ENCODE measurements at regions not wholly inside any gene's neighbourhood (a gene's known extent, or its start where the extent isn't known, plus 50 kb on each side); places are given as distances from the start of the nearest gene placed in this dataset.

DNA sequence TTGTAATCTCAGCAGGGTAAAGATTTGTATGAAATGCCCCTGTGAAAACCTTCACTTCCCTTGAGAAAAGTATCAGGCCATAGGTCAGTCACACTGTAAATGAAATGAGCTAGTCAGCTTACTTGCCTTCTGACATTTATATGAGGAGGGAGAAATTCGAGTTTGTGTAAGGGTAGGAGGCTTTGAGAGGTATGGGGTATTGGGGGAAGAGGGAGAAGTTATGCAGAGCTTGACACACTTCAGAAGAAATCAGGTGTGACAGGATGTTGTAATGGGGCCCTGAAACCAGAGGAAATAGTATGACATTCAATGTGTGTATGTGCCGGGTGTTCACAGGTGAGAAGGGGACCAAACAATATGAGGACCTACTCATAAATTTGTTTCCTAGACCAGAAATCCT lies 64.2 kb upstream of the CCN6 start:
- Histone ChIP-seq H2BK20ac (ENCODE audit: low read depth, low read length, poor library complexity, severe bottlenecking) (no peak overlapping the region), H2AK5ac (ENCODE audit: insufficient read length, low read length) (no peak overlapping the region), H3K27ac (ENCODE audit: insufficient read length, low read depth, low read length) (no peak overlapping the region), H4K91ac (ENCODE audit: insufficient read length, low read depth, low read length) (no peak overlapping the region), H3K9ac (ENCODE audit: extremely low read depth, insufficient read length, low read length) (no peak overlapping the region), H3K14ac (ENCODE audit: insufficient read depth, low read length) (no peak overlapping the region), H4K20me1 (ENCODE audit: control insufficient read depth, insufficient read depth, insufficient read length) (no peaks in the 10 kb centered on the region), H4K5ac (ENCODE audit: insufficient read length, low read depth, low read length) (no peak overlapping the region), H3K79me1 (ENCODE audit: insufficient read depth, low read depth, low read length, poor library complexity, severe bottlenecking) (no peaks in the 10 kb centered on the region), H2BK120ac (ENCODE audit: low read depth, low read length, poor library complexity, severe bottlenecking) (no peak overlapping the region), H3T11ph (ENCODE audit: low read length) (no peak overlapping the region), H3K9me3 (ENCODE audit: control insufficient read depth, low read depth, low read length) (no peaks in the 10 kb centered on the region), H3K23ac (ENCODE audit: insufficient read length, low read depth, low read length) (no peak overlapping the region), H3K27me3 (ENCODE audit: insufficient read depth, low read length) (no peaks in the 10 kb centered on the region), H3K23me2 (ENCODE audit: insufficient read length, low read depth, low read length, poor library complexity, severe bottlenecking) (no peaks in the 10 kb centered on the region), H3K4me1 (ENCODE audit: insufficient read depth, low read length) (peaks cover 9% of the 10 kb centered on the region; the same call in 1 of the 2 replicates), H2BK5ac (ENCODE audit: insufficient read length, low read length) (no peak overlapping the region), H2BK15ac (ENCODE audit: low read depth, low read length) (no peak overlapping the region), H3K79me2 (ENCODE audit: insufficient read depth, low read length) (no peaks in the 10 kb centered on the region), H3K56ac (ENCODE audit: insufficient read length, low read depth, low read length) (no peak overlapping the region), H3K4ac (ENCODE audit: low read depth, low read length) (no peak overlapping the region), H3K18ac (ENCODE audit: insufficient read length, low read depth, low read length) (no peak overlapping the region), H2AFZ (ENCODE audit: low read length) (no peak overlapping the region), H2BK12ac (ENCODE audit: insufficient read length, low read depth, low read length) (no peak overlapping the region), H3K4me2 (ENCODE audit: insufficient read depth, insufficient read length, low read length) (no peak overlapping the region), H4K8ac (replicated peaks; ENCODE audit: insufficient read length, low read depth, low read length) (no peak overlapping the region)
- Mint-ChIP-seq H3K27ac (no peak overlapping the region), H3K36me3 (ENCODE audit: insufficient read depth in 1 of 3, low read depth in 3 of 3) (peaks cover 0 to 9% (median 2%) of the 10 kb centered on the region in 3 experiments; a peak in 3 of 7 replicates), H3K4me3 (no peak overlapping the region), H3K4me1 (peaks cover 15 to 17% of the 10 kb centered on the region in 2 experiments), H3K9me3 (peaks cover 3 to 4% of the 10 kb centered on the region in 2 experiments; a peak in 2 of 5 replicates), H3K27me3 (ENCODE audit: low read depth) (peaks cover 2% of the 10 kb centered on the region)
- DNase-seq = no peak
- WGBS (ENCODE audit: extremely low coverage, insufficient read length, low lambda C conversion rate) = no CpG with 5 or more reads among the region's 2 CpGs
- TF ChIP-seq, protein P1, sequence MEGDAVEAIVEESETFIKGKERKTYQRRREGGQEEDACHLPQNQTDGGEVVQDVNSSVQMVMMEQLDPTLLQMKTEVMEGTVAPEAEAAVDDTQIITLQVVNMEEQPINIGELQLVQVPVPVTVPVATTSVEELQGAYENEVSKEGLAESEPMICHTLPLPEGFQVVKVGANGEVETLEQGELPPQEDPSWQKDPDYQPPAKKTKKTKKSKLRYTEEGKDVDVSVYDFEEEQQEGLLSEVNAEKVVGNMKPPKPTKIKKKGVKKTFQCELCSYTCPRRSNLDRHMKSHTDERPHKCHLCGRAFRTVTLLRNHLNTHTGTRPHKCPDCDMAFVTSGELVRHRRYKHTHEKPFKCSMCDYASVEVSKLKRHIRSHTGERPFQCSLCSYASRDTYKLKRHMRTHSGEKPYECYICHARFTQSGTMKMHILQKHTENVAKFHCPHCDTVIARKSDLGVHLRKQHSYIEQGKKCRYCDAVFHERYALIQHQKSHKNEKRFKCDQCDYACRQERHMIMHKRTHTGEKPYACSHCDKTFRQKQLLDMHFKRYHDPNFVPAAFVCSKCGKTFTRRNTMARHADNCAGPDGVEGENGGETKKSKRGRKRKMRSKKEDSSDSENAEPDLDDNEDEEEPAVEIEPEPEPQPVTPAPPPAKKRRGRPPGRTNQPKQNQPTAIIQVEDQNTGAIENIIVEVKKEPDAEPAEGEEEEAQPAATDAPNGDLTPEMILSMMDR (conservative IDR thresholded peaks at IDR 0.05) = no peak

Data from H9 (cell line).